Hepatocyte (in vitro differentiated cells): ENCODE measurements at regions not wholly inside any gene's neighbourhood (a gene's known extent, or its start where the extent isn't known, plus 50 kb on each side); places are given as distances from the start of the nearest gene placed in this dataset.
"Not testable (repeated sequence)": the region's sequence is repeated elsewhere in the genome, so short reads cannot be mapped to it uniquely, and the experiment has no call there.

Source experiments
- DNase-seq: peaks from one replicate; pipeline ENCODE4 v3.0.0-alpha.2; 2016; ENCODE audit warnings: low spot score
- H2AFZ ChIP-seq: fragments of 200-600 bp; sonication (generic); 2 replicates; pipeline ENCODE4 v1.6.0; 2016; ENCODE audit warnings: antibody characterized with exemption, mild to moderate bottlenecking
- H3K27ac ChIP-seq: fragments of 200-600 bp; sonication (generic); 2 replicates; pipeline ENCODE4 v1.5.1; 2016; ENCODE audit warnings: mild to moderate bottlenecking
- H3K27me3 ChIP-seq: fragments of 200-600 bp; sonication (generic); 2 replicates; pipeline ENCODE4 v1.6.1; 2016
- H3K36me3 ChIP-seq: fragments of 200-600 bp; sonication (generic); replicated peaks from 2 replicates; pipeline ENCODE4 v1.5.1; 2016; ENCODE audit warnings: low read depth; ENCODE audit not compliant: insufficient read depth
- H3K4me1 ChIP-seq: fragments of 200-600 bp; sonication (generic); 2 replicates; pipeline ENCODE4 v1.5.1; 2016; ENCODE audit warnings: mild to moderate bottlenecking, moderate library complexity; ENCODE audit not compliant: insufficient read depth
- H3K4me2 ChIP-seq: fragments of 200-600 bp; sonication (generic); 2 replicates; pipeline ENCODE4 v1.6.0; 2016
- H3K4me3 ChIP-seq: fragments of 200-600 bp; sonication (generic); 2 replicates; pipeline ENCODE4 v1.5.1; 2016; ENCODE audit warnings: mild to moderate bottlenecking
- H3K79me2 ChIP-seq: fragments of 200-600 bp; sonication (generic); 2 replicates; pipeline ENCODE4 v1.6.0; 2017; ENCODE audit warnings: mild to moderate bottlenecking
- H3K9me2 ChIP-seq: fragments of 200-600 bp; sonication (generic); replicated peaks from 2 replicates; pipeline ENCODE4 v1.6.0; 2017; ENCODE audit warnings: mild to moderate bottlenecking; ENCODE audit not compliant: insufficient read depth
- H3K9me3 ChIP-seq: fragments of 200-600 bp; sonication (generic); 2 replicates; pipeline ENCODE4 v1.5.1; 2016; ENCODE audit warnings: low read depth, mild to moderate bottlenecking
- H4K20me1 ChIP-seq: fragments of 200-600 bp; sonication (generic); 2 replicates; pipeline ENCODE4 v1.6.0; 2016; ENCODE audit warnings: mild to moderate bottlenecking; ENCODE audit not compliant: insufficient read depth, poor library complexity, severe bottlenecking
- EZH2 ChIP-seq: fragments of 200-600 bp; sonication (generic); IDR thresholded peaks from 2 replicates; pipeline ENCODE4 v1.6.1; 2016; ENCODE audit warnings: antibody characterized with exemption, mild to moderate bottlenecking, borderline replicate concordance
- EZH2phosphoT487 ChIP-seq: fragments of 200-600 bp; sonication (generic); IDR thresholded peaks from one replicate; pipeline ENCODE4 v1.6.1; 2018; ENCODE audit warnings: antibody characterized with exemption, mild to moderate bottlenecking, low read depth, moderate library complexity; ENCODE audit not compliant: unreplicated experiment, severe bottlenecking
- WGBS: methylation state at CpG from one replicate; pipeline ENCODE4 v1.1.6; 2016; ENCODE audit warnings: low lambda C conversion rate; ENCODE audit errors: missing lambda C conversion rate; 5-methylcytosine and 5-hydroxymethylcytosine counted together
- TF ChIP-seq, protein P1 (sequence below): fragments of 200-600 bp; sonication (generic); IDR thresholded peaks from 2 replicates; pipeline ENCODE4 v1.5.1; 2016; ENCODE audit warnings: antibody characterized with exemption, mild to moderate bottlenecking; ENCODE audit not compliant: poor library complexity

DNA sequence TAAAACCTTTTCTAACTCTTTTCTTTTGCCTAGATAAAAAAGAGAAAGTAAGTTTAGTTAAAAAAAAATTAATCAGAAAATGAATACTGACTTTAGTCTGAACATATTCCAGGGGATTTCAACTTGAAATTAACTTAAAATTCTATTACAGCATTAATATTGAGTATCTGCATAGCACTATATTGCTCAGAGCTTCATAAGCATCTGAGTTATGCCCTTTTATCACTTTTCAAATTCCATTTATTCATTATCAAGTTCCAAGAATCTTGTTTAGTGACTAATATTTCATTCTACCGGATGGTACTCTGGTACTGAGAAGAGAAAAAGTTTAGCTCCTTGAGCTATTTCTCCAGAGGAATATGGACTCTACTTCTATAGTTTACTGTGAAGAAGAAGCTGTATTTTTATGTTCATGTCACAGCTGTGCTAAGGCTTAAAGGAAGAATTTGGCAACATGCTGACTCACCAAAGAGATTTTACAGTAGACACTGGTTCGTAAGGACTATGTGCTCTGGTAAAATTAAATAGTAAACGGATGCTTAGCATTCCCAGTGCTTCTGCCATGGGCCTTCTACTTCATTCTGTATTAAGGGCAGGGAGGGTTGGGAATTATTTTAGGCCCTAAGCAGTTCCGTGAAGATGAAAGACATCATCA, 285.2 kb upstream of the SEMA6A start:
- Histone ChIP-seq H2AFZ (no peak overlapping the region), H4K20me1 (no peaks in the 10 kb centered on the region), H3K4me1 (peaks cover 18% of the 10 kb centered on the region), H3K9me3 (no peaks in the 10 kb centered on the region), H3K9me2 (no peaks in the 10 kb centered on the region), H3K36me3 (no peaks in the 10 kb centered on the region), H3K79me2 (no peaks in the 10 kb centered on the region), H3K4me3 (no peak overlapping the region), H3K4me2 (no peak overlapping the region), H3K27me3 (no peaks in the 10 kb centered on the region), H3K27ac (no peak overlapping the region)
- WGBS = 56% methylated on average over 4 of the region's 4 CpGs
- no peak for DNase-seq
- no peak for TF ChIP-seq EZH2phosphoT487
- no peak for TF ChIP-seq EZH2
- TF ChIP-seq, protein P1, sequence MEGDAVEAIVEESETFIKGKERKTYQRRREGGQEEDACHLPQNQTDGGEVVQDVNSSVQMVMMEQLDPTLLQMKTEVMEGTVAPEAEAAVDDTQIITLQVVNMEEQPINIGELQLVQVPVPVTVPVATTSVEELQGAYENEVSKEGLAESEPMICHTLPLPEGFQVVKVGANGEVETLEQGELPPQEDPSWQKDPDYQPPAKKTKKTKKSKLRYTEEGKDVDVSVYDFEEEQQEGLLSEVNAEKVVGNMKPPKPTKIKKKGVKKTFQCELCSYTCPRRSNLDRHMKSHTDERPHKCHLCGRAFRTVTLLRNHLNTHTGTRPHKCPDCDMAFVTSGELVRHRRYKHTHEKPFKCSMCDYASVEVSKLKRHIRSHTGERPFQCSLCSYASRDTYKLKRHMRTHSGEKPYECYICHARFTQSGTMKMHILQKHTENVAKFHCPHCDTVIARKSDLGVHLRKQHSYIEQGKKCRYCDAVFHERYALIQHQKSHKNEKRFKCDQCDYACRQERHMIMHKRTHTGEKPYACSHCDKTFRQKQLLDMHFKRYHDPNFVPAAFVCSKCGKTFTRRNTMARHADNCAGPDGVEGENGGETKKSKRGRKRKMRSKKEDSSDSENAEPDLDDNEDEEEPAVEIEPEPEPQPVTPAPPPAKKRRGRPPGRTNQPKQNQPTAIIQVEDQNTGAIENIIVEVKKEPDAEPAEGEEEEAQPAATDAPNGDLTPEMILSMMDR = no peak

DNA sequence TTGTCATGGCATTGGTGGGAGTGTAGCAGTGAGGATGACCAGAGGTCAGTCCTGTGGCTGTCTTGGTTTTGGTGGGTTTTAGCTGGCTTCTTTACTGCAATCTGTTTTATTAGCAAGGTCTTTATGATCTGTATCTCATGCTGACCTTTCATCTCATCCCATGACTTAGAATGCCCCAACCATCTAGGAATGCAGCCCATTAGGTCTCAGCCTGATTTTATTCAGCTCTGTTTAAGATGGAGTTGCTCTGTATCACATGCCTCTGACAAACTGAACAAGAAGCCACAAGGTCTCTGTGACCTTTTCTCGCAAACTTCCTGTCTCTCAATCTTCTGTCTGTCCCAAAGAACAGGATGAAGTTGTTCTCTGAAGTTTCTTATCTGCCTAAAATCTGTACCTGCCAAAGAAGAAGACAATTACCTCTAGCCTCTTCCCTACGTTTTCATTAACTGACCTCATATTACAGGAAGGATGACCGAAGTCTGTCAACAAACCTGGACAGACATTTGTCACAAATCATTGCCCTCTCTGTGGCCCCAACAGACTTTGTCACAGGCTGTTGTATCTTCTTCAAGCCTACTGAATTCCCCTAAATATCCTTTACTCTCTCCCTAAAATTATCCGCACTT, 284.2 kb upstream of the SEMA6A start:
- Histone ChIP-seq H3K4me1 (peaks cover 9% of the 10 kb centered on the region), H3K9me3 (no peaks in the 10 kb centered on the region), H3K27me3 (no peaks in the 10 kb centered on the region), H4K20me1 (no peaks in the 10 kb centered on the region), H3K9me2 (no peaks in the 10 kb centered on the region), H2AFZ (no peak overlapping the region), H3K4me2 (no peak overlapping the region), H3K36me3 (no peaks in the 10 kb centered on the region), H3K27ac (no peak overlapping the region), H3K4me3 (no peak overlapping the region), H3K79me2 (no peaks in the 10 kb centered on the region)
- 75% methylated on average over 4 of the region's 4 CpGs for WGBS
- TF ChIP-seq EZH2phosphoT487 = no peak
- TF ChIP-seq EZH2 = no peak
- TF ChIP-seq, protein P1 = no peak
- no peak for DNase-seq

GRCh38 chr5:116858020-116858419, 283.4 kb upstream of the SEMA6A start:
- H3K27ac ChIP-seq, H3K36me3 ChIP-seq, DNase-seq, H3K79me2 ChIP-seq, H3K4me2 ChIP-seq, H3K9me2 ChIP-seq, H4K20me1 ChIP-seq, H3K27me3 ChIP-seq, H3K4me3 ChIP-seq, H3K9me3 ChIP-seq, H3K4me1 ChIP-seq, H2AFZ ChIP-seq: not testable (repeated sequence)
- WGBS = 96% methylated on average over 4 of the region's 4 CpGs

DNA sequence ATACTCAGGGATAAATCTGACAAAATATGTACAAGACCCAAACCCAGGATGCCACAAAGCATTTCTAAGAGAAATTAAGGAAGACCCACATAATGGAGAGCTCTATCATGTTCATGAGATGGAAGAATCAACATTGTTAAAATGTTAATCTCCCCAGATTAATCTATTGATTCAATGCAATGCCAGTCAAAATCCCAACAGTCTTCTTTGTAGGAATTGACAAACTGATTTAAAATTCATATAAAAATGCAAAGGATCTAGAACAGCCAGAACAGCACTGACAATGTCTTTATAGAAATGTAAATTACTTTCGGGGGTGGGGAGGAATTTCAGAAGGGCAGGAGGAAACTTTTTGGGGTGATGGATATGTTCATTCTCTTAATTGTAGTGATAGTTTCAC, 281.6 kb upstream of the SEMA6A start:
- Histone ChIP-seq H2AFZ (no peak overlapping the region), H3K79me2 (no peaks in the 10 kb centered on the region), H3K9me3 (no peaks in the 10 kb centered on the region), H3K4me2 (no peak overlapping the region), H3K4me3 (no peak overlapping the region), H3K4me1 (peaks cover 6% of the 10 kb centered on the region), H3K9me2 (no peaks in the 10 kb centered on the region), H3K27me3 (no peaks in the 10 kb centered on the region), H3K36me3 (no peaks in the 10 kb centered on the region), H3K27ac (no peak overlapping the region), H4K20me1 (no peaks in the 10 kb centered on the region)
- DNase-seq = no peak
- 80% methylated on average over 1 of the region's 1 CpG for WGBS
- TF ChIP-seq, protein P1 = no peak
- no peak for TF ChIP-seq EZH2
- no peak for TF ChIP-seq EZH2phosphoT487
